HG03432 (cell line): ENCODE measurements at regions not wholly inside any gene's neighbourhood (a gene's known extent, or its start where the extent isn't known, plus 50 kb on each side); places are given as distances from the start of the nearest gene placed in this dataset.

Source experiments
- ATAC-seq: cut with Tn5 transposase; IDR thresholded peaks from one replicate; pipeline ENCODE4 v1.9.1; 2021; ENCODE audit warnings: mild to moderate bottlenecking, moderate library complexity; ENCODE audit not compliant: unreplicated experiment

DNA sequence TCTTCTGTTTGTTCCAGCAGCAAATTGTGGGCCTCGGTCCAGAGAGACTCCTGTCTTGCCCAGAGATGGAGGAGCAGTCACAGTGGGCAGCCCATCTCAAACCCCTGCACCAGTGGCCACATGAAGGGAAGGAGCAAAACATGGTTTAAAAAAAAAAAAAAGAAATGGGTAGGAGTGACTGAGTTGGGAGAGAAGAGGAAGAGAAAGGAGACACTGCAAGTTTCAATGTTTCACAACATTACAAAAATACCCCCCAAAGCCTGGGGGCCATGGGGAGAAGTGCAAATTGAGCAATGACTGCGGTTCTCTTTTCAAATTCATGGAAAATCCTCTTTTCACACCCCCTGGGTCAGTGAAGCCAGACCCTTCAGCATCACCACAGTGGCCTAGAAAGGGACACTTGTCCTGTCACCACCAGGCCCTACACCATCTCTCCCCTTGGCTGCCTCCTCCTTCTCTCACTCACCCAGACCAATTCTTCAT lies 117.1 kb downstream of the ZFP36L2 start:
- no peak for ATAC-seq

GRCh38 chr2:43107679-43108078 lies 118.7 kb downstream of the ZFP36L2 start:
- ATAC-seq: no peak

DNA sequence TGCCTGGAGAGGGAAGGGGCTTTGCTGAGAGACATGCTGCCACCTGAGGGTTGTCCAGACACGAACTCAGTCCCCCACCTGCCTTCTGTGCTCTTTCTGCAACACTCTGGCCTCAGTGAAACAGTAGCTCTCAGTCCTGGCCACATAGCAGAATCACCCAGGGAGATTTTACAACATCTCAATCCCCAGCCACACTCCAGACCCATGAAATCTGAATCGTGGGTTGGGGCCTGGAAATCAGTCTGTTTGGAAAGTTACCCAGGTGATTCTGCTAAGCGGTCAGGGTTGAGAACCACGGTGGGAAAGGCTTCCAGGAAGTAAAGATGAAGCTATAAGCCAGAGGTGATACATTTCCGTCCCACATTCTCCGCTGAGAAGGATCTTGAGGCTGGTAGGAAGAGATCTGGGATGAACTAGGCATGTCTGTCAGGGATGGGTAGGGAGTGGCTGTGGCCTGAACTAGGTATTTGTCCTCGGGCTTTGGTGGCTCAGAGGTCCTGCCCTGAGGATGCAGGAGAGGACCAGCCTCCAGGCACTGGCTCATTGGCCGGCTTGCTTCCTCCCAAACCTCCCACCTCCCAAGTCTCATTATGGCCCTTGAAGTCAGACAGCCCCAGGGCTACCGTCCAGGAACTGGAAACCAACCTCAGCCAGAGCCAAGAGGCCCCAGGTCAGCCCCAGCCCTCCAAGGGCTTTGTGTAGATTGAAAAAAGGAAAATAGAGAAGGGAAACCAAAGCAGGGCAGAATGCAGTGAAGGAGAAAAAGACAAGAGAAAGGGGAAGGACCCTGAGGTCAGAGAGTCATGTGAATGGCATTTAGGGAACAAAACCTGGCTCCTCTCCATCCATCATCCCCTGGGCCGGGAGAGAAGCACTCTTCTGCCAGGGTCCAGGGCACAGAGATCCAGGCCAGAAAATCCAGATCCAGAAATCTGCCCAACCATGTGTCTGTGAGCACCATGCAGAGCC lies 119.6 kb downstream of the ZFP36L2 start:
- peak; percentile 61 for ATAC-seq

DNA sequence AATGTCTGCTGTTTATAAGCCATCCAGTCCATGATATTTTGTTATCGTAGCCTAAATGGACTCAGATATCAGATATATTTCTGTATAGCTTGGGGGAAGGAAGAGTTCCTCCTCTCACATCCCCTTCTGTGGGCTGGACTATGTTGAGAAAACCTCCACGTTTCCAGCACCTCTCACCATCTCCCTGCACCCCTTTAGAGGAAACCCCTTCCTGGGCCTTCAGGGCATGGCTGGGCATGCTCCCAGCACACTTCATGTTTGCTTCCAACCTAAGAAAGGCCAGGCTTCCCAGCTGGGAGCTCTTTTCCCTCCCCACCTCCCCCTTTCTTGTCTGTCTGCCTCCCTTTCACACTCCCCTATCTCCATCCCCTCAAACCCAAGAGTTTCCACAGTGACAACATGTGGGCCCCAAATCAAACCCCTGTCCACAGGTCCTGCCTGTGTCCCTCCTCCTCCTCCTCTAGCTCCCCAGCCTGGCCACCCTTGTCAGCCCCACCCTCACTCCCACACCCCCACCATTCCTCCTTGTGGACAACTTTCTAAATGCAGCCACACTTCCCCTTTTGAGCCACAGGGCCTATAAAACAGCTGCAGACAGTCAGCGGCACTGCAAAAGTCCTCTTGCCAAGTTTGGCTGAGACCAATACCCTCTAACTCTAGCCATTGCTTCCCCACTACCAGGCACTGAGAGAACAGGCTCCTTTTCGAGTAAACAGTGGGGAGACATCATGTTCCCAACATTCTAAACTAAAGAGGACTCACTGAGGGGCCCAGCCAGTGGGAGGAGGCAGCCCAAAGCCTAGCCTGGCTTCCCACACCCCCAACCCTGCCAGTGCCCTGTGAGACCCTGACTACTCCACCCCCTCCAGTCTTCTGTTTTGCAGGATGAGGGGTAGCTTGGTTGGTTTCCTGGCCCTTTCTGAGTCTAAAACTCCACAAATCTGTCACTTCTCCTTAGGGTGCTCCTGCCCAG lies 120.5 kb downstream of the ZFP36L2 start:
- ATAC-seq: peak; percentile 53

DNA sequence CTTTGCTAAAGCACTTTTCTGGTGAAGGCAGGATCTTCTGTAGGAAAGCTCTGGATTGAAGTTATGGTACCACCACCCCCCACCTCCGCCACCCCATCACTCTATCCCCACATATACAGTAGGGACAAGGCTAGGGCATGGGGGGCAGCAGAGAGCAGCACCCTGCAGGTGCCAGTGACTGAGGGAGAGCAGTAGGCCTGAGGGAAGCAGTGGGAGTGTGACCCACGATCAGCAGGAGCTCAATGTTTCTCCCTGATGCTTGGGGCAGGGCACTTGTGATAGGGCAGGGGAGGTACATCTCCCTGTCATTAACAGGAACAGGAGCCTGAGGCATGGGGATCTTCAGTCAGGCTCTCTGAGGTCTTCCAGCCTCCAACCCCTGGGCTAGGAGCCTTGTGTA lies 121.6 kb downstream of the ZFP36L2 start:
- no peak for ATAC-seq

DNA sequence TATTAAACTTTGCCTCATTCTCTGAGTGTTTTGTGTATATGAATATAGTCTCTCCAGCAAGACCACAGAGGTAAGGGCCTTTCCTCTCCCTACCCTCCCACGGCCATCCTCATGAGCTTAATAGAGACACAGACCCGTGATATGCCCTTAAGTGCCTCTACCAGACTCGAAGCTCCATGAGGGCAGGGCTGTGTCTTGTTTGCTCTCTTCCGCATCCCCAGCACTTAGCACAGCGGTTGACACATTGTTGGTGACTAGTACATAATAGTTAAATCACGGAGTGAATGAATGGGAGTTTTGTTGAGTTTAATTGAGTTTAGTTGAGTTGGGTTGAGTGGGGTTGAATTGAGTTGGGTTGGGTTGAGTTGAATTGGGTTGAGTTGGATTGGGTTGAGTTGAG lies 122.3 kb downstream of the ZFP36L2 start:
- no peak for ATAC-seq

DNA sequence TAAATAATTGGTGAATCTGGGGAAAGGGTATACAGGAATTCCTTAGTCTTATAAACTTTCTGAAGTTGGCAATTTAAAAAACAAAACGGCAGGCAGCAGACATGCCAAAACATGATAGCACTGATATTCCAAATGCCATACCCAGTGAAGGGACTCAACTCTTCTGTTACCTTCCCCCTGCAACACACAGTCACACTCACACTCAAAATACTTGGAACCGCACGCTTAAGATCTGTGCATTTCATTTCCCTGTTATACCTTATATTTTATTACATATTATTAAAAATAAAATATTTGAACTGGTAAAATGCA lies 123.4 kb downstream of the ZFP36L2 start:
- no peak for ATAC-seq

- no peak for ATAC-seq
Observed at GRCh38 chr2:43102366-43103092, 123.9 kb downstream of the ZFP36L2 start.

GRCh38 chr2:43101751-43102150 lies 124.7 kb downstream of the ZFP36L2 start:
- no peak for ATAC-seq

GRCh38 chr2:43100883-43101662 lies 125.3 kb downstream of the ZFP36L2 start:
- no peak for ATAC-seq

DNA sequence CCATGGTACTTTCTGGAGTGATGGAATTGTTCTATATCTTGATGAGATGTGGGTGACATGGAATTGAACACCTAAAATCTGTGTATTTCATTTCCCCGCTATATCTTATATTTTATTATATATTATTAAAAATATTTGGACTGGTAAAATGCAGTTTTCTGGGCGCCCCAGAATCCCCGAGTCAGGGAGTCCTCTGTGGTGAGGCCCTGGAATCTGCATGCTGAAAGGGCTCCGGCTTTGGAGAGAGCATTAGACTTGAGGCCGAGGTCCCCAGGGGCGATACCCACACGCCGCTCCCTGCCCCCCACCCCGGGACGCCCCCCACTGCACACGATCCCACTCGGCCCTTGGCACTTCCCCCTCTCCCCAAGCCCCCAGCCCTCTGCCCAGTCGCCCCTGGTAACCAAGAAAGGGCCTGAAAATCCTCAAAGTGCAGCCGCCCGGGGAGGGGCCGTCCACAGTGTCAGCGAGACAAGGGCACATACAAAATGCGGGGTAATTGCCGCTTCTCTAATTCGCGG lies 126.0 kb downstream of the ZFP36L2 start:
- ATAC-seq: no peak

GRCh38 chr2:43099797-43100196 lies 126.6 kb downstream of the ZFP36L2 start:
- ATAC-seq: no peak

GRCh38 chr2:43098539-43098938 lies 127.9 kb downstream of the ZFP36L2 start:
- ATAC-seq: no peak

DNA sequence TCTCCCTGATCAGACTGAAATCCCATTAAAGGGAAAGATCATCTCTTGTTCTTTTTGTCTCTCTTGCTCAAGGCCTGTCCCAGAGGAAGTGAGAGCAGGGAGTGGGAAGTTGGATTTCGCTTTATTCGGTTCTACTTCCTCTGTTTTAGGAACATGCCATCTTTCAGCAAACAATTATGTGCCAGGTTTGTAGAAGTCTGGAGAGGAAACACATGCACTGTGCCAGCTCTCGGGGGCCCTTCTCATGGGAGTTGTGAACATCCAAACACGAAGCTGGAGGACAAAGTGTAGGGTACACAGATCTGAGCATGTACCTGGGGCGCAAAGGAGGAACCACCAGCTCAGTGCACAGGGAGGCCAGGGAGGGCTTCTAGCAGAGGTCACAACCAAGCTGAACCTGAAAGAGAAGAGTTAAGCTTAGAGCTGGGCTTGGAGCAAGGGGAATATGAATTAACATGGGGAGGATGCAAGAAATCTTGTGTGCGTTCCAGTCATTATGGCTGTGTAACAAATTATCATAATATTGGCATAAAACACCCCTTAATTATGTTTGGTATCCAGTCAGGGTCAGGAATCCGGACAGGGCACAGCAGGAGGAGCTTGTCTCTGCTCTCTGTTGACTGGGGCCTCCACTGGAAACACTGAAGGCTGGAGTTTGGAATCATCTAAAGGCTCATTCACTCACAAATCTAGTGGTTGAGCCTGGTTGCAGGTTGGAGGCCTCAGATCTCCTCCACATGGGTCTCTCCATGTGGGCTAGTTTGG lies 128.6 kb downstream of the ZFP36L2 start:
- ATAC-seq: no peak

GRCh38 chr2:43095533-43096295 lies 130.7 kb downstream of the ZFP36L2 start:
- ATAC-seq: no peak

- ATAC-seq: no peak
Observed at GRCh38 chr2:43092520-43093179, 133.8 kb downstream of the ZFP36L2 start.

GRCh38 chr2:43090317-43090716 lies 136.1 kb downstream of the ZFP36L2 start:
- no peak for ATAC-seq
